CD14-positive monocyte (primary cell): ENCODE measurements at regions not wholly inside any gene's neighbourhood (a gene's known extent, or its start where the extent isn't known, plus 50 kb on each side); places are given as distances from the start of the nearest gene placed in this dataset.

Experiments used
- DNase-seq, 3 donors: peaks; one replicate each; pipeline ENCODE4 v3.0.0-alpha.2; 2011 to 2022
- H2AFZ ChIP-seq: 2 replicates; pipeline ENCODE4 v1.6.0; 2012; ENCODE audit warnings: mild to moderate bottlenecking, low read depth, low read length, inconsistent platforms; ENCODE audit not compliant: insufficient read depth, poor library complexity, severe bottlenecking
- H3K27ac ChIP-seq, 2 donors: 1 replicate in 1 of 2; 2 replicates in 1 of 2; pipeline ENCODE4 v1.5.1; 2012 to 2013; ENCODE audit warnings: low read length in 2 of 2, control low read depth in 1 of 2, inconsistent platforms in 1 of 2, low read depth in 1 of 2, mild to moderate bottlenecking in 1 of 2
- H3K27me3 ChIP-seq, 2 donors: one replicate each; pipeline versions ENCODE4 v1.6.0 to v1.6.1; 2011 to 2013; ENCODE audit warnings: low read length in 2 of 2; ENCODE audit not compliant: control insufficient read depth in 2 of 2, insufficient read depth in 2 of 2
- H3K36me3 ChIP-seq, 2 donors: replicated peaks in 1 of 2; 1 replicate in 1 of 2; 2 replicates in 1 of 2; pipeline versions ENCODE4 v1.5.1 to v1.6.1; 2012 to 2013; ENCODE audit warnings: low read length in 2 of 2, control low read depth in 1 of 2, inconsistent platforms in 1 of 2, mild to moderate bottlenecking in 1 of 2; ENCODE audit not compliant: insufficient read depth in 2 of 2, control insufficient read depth in 1 of 2
- H3K4me1 ChIP-seq, 2 donors: 1 replicate in 1 of 2; 2 replicates in 1 of 2; pipeline versions ENCODE4 v1.5.1 to v1.6.1; 2012 to 2013; ENCODE audit warnings: low read length in 2 of 2, control low read depth in 1 of 2, inconsistent platforms in 1 of 2, mild to moderate bottlenecking in 1 of 2, moderate library complexity in 1 of 2; ENCODE audit not compliant: insufficient read depth in 2 of 2, control insufficient read depth in 1 of 2
- H3K4me2 ChIP-seq: replicated peaks from 2 replicates; pipeline ENCODE3; 2012; ENCODE audit warnings: low read length, moderate library complexity, mild to moderate bottlenecking; ENCODE audit not compliant: poor library complexity, severe bottlenecking; ENCODE audit errors: extremely low read depth
- H3K4me3 ChIP-seq, 3 experiments: fragments of 200-600 bp in 1 of 3; sonication (generic) in 1 of 3; replicated peaks in 1 of 3; 1 replicate in 2 of 3; 2 replicates in 1 of 3; pipeline ENCODE4 v1.5.1; 2011 to 2013; ENCODE audit warnings: low read length in 3 of 3, mild to moderate bottlenecking in 3 of 3, control low read depth in 2 of 3, low read depth in 2 of 3, inconsistent platforms in 1 of 3, moderate library complexity in 1 of 3
- H3K79me2 ChIP-seq: 2 replicates; pipeline ENCODE4 v1.6.0; 2012; ENCODE audit warnings: mild to moderate bottlenecking, control low read depth, inconsistent platforms, low read length, moderate library complexity; ENCODE audit not compliant: insufficient read depth
- H3K9ac ChIP-seq: 2 replicates; pipeline ENCODE4 v1.6.0; 2017; ENCODE audit warnings: low read length, mild to moderate bottlenecking; ENCODE audit not compliant: insufficient read depth, poor library complexity, severe bottlenecking
- H3K9me3 ChIP-seq, 2 donors: replicated peaks in 1 of 2; 1 replicate in 1 of 2; 2 replicates in 1 of 2; pipeline versions ENCODE4 v1.5.1 to v1.6.1; 2012 to 2013; ENCODE audit warnings: low read length in 2 of 2, control low read depth in 1 of 2; ENCODE audit not compliant: control insufficient read depth in 1 of 2, insufficient read depth in 1 of 2
- H4K20me1 ChIP-seq: 2 replicates; pipeline ENCODE4 v1.6.0; 2012; ENCODE audit warnings: mild to moderate bottlenecking, low read length, control low read depth, moderate library complexity; ENCODE audit not compliant: insufficient read depth
- H3K27ac Mint-ChIP-seq, 7 donors: one replicate each; pipeline ENCODE4 v1.8.0; 2020; ENCODE audit warnings: mild to moderate bottlenecking in 7 of 7, mixed read lengths in 7 of 7, moderate library complexity in 6 of 7, inconsistent platforms in 2 of 7
- H3K27me3 Mint-ChIP-seq, 3 donors: one replicate each; pipeline ENCODE4 v1.8.0; 2021 to 2022; ENCODE audit warnings: low read depth in 3 of 3, mild to moderate bottlenecking in 3 of 3, mixed read lengths in 3 of 3, moderate library complexity in 3 of 3, inconsistent platforms in 1 of 3
- H3K36me3 Mint-ChIP-seq, 2 donors: one replicate each; pipeline ENCODE4 v1.8.0; 2020; ENCODE audit warnings: mixed read lengths in 2 of 2, inconsistent platforms in 1 of 2, mild to moderate bottlenecking in 1 of 2
- H3K4me1 Mint-ChIP-seq: one replicate; pipeline ENCODE4 v1.8.0; 2020; ENCODE audit warnings: mild to moderate bottlenecking, mixed read lengths
- H3K4me3 Mint-ChIP-seq, 2 donors: one replicate each; pipeline ENCODE4 v1.8.0; 2020; ENCODE audit warnings: mild to moderate bottlenecking in 2 of 2, mixed read lengths in 2 of 2, moderate library complexity in 1 of 2
- H3K9me3 Mint-ChIP-seq, 7 donors: one replicate each; pipeline ENCODE4 v1.8.0; 2020 to 2022; ENCODE audit warnings: mixed read lengths in 7 of 7, mild to moderate bottlenecking in 6 of 7, moderate library complexity in 6 of 7, inconsistent platforms in 2 of 7
- WGBS: methylation state at CpG from one replicate; pipeline ENCODE4 v1.1.5; 2013; ENCODE audit warnings: missing lambda C conversion rate; ENCODE audit not compliant: insufficient coverage; 5-methylcytosine and 5-hydroxymethylcytosine counted together
- intact Hi-C, 2 donors: fragments of 100-400 bp; cut with micrococcal nuclease; formaldehyde crosslinking; loops; one replicate each; pipeline versions ENCODE4 v1.15.0 to v1.15.1; 2023
- TF ChIP-seq, protein P1 (sequence below): fragments of 200-600 bp; IDR thresholded peaks from one replicate; pipeline ENCODE4 v1.8.0; 2022; ENCODE audit warnings: antibody characterized with exemption, mild to moderate bottlenecking

DNA sequence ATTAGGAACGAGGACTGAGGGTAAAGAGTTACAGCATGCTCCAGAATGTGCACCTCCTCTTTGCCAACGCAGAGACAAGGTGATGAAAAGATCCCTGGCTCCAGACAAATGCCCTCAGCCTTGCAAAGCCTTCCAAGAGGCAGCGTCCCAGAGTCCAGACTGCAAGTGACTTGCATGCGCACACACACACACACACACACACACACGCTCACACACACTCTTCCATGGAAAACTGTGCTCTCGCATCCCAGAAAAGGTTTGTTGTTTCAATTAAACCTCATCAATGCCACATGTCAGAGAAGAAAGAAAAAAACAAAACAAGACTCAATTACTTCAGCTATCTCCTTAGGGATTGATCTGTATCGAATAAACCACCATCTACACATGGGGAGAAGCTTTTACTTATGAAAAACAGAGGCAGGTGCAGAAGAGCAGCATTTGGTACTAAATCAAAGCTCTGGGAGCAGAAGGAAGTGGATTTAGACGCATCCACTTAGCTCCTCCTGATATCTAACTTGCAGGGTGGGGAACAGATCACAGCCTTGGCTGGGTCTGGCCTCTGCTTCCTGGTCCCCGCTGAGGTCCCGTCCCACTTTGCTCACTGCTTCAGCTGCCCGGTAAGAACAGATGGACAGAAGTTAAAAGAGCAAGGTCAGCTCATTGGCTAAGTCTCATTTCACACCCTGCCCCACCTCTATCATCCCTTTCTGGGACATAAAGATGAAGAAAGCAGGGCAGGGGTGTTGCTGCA is 249.8 kb upstream of the BLID start:
- TF ChIP-seq, protein P1, sequence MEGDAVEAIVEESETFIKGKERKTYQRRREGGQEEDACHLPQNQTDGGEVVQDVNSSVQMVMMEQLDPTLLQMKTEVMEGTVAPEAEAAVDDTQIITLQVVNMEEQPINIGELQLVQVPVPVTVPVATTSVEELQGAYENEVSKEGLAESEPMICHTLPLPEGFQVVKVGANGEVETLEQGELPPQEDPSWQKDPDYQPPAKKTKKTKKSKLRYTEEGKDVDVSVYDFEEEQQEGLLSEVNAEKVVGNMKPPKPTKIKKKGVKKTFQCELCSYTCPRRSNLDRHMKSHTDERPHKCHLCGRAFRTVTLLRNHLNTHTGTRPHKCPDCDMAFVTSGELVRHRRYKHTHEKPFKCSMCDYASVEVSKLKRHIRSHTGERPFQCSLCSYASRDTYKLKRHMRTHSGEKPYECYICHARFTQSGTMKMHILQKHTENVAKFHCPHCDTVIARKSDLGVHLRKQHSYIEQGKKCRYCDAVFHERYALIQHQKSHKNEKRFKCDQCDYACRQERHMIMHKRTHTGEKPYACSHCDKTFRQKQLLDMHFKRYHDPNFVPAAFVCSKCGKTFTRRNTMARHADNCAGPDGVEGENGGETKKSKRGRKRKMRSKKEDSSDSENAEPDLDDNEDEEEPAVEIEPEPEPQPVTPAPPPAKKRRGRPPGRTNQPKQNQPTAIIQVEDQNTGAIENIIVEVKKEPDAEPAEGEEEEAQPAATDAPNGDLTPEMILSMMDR = no peak
- Histone ChIP-seq H3K27ac (no peak overlapping the region), H2AFZ (no peak overlapping the region), H3K36me3 (no peaks in the 10 kb centered on the region), H3K9ac (no peak overlapping the region), H3K79me2 (no peaks in the 10 kb centered on the region), H3K4me3 (no peak overlapping the region), H3K27me3 (no peaks in the 10 kb centered on the region), H3K4me2 (no peak overlapping the region), H3K9me3 (no peaks in the 10 kb centered on the region), H3K4me1 (peaks cover 0 to 3% of the 10 kb centered on the region in 2 donors), H4K20me1 (no peaks in the 10 kb centered on the region)
- 94% methylated on average over 6 of the region's 11 CpGs for WGBS
- no peak for DNase-seq
- Mint-ChIP-seq H3K9me3 (no peaks in the 10 kb centered on the region), H3K36me3 (no peaks in the 10 kb centered on the region), H3K4me3 (peak overlapping the region in 1 of 2 donors; percentile 10), H3K27me3 (peaks cover 2 to 5% (median 2%) of the 10 kb centered on the region in 3 donors), H3K27ac (peak overlapping the region in 1 of 7 donors; percentile 20), H3K4me1 (peaks cover 2% of the 10 kb centered on the region)
- intact Hi-C loops = no loop called here

DNA sequence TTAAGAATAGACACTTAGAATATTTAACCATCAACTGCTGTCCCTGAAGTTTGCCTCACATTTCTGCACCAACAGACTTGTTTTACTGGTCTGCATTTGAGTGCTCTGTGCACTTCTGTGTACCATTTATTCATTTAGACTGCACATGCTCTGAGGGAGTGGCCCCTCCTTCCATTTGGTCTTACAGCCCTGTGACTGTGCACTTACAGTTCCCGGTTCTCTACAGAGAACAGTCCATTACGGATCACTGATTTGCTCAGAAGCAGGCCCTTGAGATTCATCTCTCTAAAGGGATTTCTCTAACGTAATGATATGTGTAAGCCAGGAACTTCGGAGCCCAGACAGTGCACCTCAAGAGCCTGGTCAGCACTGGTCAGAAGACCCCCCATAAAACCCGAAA is 247.3 kb upstream of the BLID start:
- WGBS = 85% methylated on average over 5 of the region's 5 CpGs
- Histone ChIP-seq H3K9ac (no peak overlapping the region), H4K20me1 (no peaks in the 10 kb centered on the region), H3K4me2 (no peak overlapping the region), H3K79me2 (no peaks in the 10 kb centered on the region), H3K36me3 (no peaks in the 10 kb centered on the region), H3K9me3 (no peaks in the 10 kb centered on the region), H2AFZ (no peak overlapping the region), H3K27me3 (no peaks in the 10 kb centered on the region), H3K27ac (no peak overlapping the region), H3K4me3 (no peak overlapping the region), H3K4me1 (peaks cover 0 to 3% of the 10 kb centered on the region in 2 donors)
- peaks cover 2% of the 10 kb centered on the region for H3K4me1 Mint-ChIP-seq
- peak overlapping the region in 2 of 7 donors; percentile 5 to 20 for H3K27ac Mint-ChIP-seq
- H3K9me3 Mint-ChIP-seq = no peaks in the 10 kb centered on the region
- peaks cover 2 to 5% (median 4%) of the 10 kb centered on the region in 3 donors for H3K27me3 Mint-ChIP-seq
- intact Hi-C loops = no loop called here
- peak; percentile 6 to 18 (median 6) for DNase-seq
- H3K36me3 Mint-ChIP-seq = no peaks in the 10 kb centered on the region
- no peak overlapping the region for H3K4me3 Mint-ChIP-seq
- TF ChIP-seq, protein P1 = no peak
